HG03196 (cell line): ENCODE measurements at regions not wholly inside any gene's neighbourhood (a gene's known extent, or its start where the extent isn't known, plus 50 kb on each side); places are given as distances from the start of the nearest gene placed in this dataset.

Source experiments
- ATAC-seq: cut with Tn5 transposase; IDR thresholded peaks from one replicate; pipeline ENCODE4 v1.9.1; 2021; ENCODE audit not compliant: unreplicated experiment

DNA sequence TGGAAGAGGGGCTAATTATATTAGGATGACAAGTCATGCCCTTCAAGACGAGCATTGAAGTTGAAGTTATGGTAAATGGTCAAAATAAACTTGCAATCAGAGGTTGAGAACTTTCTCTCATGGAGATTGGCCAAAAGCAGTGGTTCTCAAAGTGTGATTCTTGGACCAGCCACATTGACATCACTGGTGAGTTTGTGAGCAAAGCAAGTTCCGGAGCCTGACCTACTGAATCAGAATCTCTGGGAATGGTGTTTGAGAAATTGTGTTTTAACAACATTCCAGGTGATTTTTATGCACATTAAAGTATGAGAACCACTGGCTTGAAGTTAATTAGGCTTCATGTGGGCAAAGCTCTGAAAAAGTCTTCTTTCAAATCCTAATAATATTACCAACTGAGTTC is 403.5 kb downstream of the ZSWIM6 start:
- ATAC-seq: no peak

DNA sequence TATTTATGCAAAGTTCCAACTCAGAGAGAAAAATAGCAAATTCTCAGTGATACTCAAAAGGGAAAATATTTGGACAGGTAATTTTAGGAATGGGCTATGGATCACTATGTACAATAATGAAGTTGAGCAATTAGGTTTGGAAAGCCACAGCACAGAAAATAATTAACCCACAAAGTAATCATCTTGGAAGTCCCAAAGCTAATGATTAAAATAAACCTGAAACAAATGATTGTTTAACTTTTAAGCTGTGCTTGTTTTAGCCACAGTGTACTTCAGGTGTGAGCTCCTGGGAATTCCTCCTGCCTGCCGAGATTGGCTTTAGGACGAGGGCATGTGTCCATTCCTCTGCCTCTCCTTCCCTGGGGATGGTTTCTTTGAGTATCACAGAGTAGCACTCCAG is 403.9 kb downstream of the ZSWIM6 start:
- no peak for ATAC-seq

DNA sequence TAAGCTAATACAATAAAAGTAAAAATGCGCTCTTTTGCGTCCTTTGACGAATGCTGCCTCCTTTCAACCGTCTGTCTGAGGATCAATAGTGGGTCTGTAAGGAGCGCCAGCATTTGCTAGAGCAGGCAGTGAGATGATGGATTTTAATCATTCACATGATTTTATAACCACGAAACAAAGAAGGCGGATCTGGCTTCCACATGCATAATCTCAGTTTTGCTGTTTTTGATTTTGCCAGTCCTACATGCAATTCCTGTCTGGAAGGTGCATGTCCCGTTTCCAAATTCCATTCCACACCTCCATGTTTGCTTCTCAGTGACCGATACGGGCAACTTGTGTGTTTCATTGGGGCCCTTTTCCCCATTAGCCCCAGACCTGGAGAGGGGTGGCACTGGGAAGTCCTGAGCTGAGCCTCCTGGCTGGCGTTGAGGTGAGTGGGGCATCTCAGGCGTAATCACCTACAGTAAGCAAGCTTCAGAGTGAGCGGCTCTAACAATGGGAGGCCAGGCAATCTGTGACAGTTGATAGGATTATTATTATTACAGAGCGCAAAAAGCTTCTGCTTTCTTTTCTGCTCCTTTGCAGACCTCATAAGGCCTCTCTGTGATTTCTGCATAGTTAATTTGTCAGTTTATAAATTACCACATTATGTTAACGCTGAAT is 405.4 kb downstream of the ZSWIM6 start:
- ATAC-seq: no peak

DNA sequence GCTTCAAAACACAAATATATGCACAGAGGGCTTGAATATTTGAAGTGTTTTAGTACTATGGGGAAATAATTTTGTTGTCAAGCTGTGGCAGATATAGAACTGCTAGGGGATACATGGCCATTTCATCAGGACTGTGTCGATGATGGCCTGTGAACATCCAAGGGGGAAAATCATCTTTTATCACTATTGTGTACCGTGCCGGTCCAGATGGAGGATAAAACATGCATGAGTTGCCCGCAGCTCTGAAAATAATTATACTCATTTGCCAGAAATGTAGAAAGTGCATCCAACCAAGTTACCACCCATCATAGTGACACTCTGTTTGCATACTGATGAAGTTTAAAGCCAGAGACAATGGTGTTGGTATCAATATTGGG is 405.9 kb downstream of the ZSWIM6 start:
- ATAC-seq: no peak

DNA sequence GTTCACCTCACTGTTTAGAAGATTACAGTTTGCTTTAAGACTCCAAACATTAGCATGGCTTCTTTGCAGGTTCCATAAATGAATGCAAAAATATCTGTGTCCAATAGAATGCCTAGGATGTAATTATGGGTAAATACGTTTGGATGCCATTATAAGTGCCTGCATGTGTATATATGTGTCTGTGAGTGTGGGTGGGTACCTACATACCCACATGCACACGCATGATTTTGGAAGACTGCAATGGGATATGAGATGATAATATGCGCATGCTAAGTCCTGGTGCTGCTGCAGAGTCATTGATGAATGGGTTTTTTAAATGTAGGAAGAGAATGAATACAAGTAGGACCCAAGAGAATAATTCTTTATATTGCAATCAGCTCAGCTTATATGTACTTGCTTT is 406.4 kb downstream of the ZSWIM6 start:
- no peak for ATAC-seq

DNA sequence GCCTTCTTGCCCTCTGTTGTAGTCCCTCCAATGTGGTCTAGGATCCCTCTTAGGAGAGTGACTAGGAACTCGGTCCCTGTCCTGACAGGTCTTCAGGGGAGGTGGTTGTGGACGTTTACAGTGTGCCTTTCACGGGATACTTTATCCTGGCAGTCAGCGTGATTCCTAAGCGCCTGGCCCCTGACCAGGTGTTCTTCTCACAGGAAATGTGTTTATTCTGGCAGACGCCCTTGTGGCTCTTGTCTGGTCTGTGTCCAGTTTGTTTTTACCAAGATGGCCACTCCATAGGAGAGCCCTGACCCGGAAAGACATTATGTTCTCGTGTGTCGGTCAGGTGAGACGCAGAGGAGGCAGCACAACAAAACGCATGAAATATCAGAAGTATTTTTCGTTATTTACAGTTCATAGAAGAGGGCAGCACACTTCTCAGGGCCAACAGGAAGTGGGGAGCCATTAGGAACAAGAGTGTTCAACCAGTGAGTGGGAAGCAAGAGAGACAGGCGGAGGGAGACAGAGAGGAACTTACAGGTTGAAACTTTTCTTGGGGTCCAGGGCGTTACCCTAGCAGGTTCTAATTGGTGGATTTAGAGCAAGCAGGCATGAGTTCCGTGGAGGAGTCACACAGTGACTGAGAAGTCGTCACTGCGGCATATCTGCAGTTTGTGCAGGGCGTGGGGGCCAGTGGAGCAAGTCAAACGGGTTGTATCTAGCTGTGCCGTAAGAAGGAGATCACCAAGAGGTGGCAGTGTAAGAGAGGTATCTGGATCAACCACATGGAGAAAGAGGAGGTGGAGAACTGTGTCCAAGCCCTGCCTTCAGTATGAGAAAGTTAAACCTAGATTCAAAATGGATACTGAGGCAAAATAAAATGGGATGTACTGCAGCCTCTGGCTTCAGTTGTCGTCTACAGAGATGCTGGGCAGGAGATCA is 412.9 kb downstream of the ZSWIM6 start:
- no peak for ATAC-seq

DNA sequence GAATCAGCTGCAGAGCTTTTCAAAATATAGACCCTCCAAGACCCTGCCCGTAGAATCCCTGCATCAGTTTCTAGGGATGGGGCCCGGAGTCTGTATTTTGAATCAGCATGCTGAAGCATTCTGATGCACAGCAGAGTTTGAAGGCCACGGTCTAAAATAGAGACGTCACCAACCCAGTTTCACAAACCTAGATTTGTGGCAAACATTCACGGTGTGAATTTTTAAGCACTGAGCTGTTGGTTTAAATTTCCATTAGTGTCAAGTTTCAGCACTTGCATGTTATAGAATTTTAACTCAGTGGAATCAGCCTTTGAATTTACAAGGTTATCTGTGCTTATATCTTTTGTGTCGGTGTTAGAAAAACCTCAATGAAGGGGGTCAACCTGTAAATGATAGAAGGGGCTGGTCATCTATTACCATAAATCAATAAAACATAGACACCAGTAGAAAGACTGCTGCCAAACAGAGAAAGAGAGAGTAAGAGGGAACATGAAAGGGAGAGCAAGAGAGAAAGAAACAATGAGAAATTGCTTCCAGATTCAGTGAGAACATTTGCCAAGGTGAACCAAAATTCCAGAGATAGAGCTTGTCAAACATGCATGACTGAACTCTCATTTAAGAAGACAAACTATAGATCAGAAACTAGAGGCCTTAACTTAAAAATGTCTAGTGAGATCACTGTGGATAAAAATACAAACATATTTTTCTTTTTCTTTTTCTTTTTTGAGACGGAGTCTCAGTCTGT is 414.9 kb downstream of the ZSWIM6 start:
- no peak for ATAC-seq

DNA sequence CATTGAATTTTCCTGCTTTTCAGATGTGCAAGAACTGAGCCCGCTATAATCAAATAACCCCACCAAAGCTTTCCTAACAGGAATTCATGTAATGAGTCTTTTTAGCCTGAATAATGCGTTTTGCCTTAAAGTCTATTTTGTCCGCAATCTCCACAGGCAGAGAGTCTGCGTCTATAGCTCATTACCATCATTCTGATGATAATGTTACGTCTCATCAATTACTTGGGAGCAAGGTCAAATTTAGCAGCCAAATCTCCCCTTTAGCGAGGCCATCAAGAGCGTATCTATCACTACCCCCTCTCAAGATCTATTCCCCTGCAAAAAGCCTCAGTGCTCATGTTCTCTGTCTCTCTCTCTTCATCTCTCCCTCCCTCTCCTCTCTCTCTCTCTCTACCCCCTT is 416.1 kb downstream of the ZSWIM6 start:
- ATAC-seq: no peak

DNA sequence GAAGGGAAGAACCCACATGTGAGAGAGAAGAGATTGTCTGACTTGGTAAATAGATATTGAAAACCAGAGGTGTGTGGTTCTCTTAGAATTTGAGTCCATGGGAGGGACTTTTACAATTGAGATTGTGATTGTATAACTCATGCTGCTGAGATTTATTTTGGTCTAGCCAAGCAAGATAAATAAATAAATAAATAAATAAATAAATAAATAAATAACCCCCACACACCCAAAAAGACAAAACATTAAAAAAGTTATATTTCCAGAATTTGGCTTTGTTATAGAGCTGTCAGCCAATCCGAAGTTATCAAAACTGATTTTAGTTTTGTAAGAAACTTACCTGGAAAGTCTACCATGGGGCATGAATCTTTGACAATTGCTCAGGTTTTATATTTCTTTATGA is 416.6 kb downstream of the ZSWIM6 start:
- ATAC-seq: no peak

DNA sequence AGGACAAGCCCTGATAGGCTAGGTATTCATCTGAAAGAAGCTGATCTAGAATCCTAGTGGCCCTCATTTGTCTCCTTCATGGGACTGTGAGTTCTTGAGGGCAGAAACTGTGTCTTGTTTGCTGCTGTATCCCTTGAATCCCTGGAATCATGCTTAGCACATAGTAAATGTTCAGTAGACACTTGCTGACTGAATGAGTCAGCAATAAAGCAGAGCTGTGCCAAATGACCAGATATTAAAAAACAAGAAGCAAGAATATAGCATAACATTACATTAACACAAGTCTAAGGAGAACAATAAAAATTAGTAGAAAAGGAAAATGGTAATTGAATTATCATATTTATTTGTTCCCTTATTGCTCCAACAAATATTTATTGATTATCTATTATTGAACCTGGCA is 420.5 kb downstream of the ZSWIM6 start:
- no peak for ATAC-seq

DNA sequence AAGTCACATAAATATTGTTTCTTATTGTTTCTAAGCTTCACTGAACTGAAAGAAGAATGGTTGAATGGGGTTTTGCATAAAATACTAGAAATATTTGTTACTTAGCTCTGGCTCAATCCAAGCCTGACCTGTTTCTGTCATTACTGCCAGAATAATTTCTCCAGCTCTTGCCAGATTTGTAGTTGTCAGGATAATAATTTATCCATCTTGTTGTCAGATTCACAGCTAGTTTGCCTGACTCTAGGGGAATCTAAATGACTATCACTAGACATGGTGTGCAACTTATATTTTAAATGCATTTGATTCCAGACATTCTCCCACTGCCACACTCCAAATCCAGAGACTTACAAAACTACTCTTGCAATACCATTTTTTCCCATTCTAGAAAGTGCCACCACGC is 422.7 kb downstream of the ZSWIM6 start:
- ATAC-seq: no peak

DNA sequence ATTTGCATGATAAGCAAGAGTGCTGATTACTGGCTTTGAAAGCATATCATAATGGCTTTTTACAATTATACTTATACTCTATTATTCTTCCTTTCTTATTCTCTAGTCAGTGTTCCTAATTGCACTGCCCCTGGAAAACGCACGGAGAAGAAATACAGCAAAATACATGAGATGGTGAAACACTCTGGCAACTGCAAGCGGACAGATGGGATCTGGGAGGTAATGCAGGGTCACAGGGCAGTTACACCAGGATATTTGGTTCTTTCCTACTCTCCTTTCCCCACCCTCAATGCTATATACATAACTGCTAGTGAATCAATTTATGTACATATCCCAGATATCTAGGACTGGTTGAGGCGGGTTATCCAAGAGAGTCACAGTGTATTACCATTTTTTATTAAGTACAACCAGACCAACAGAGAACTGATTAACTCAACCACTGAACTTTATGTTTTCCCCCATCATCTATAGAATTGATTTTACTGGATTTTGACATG is 423.7 kb downstream of the ZSWIM6 start:
- no peak for ATAC-seq

DNA sequence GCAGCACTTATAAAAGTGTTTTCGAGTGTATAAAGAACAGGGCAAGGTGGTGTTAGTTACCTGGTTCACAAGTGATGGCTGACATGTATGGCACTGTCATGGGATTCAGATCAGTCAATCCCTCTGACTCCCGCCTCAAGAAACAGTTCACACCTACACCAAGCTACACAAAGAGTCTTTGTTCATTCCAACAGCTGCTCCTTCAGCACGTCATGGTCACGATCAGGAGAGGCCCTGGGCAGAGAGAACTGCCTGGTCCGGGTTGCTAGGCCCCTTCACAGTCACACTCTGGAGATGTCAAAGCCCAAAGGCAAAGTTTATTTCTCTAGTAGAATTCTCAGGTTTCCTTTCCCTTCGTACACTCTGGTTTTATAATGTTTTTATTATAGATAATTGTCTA is 426.7 kb downstream of the ZSWIM6 start:
- ATAC-seq: no peak

DNA sequence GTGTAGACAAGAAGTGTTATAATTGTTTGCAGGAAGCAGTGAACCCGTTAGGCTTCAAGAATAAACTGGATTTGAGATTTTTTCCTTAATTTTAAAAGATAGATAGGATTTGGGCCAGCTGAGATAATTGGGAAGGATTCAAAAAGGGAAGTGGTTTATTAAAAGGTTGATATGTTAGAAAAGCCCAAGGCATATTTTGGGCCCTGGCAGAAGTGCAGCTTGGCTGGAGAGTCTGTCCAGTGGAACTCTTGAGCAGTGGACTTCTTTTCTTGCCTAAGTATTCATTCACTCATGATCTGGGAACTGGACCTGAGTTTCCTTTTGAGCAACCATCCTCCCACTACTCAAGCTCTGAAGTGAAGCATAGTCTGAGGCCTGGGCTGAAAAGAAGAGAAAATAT is 433.4 kb downstream of the ZSWIM6 start:
- ATAC-seq: no peak

DNA sequence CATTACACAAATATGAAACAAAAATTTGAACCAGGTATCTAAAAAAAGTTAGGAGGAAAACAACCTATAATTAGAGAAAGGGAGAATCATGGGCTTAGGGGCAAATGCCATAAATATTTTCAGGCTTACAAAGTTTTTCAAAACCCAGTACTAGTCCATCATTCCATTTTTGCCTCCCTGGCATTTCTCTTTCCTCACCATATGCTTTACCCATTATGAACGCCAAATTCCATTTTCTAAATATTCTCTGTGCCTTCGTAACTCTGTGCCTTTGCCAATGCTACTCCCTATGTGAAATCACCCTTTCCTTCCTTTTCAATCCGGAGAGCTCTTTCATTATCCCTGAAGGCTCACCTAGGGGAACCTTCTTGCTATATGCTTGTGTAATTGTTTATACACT is 434.1 kb downstream of the ZSWIM6 start:
- no peak for ATAC-seq

DNA sequence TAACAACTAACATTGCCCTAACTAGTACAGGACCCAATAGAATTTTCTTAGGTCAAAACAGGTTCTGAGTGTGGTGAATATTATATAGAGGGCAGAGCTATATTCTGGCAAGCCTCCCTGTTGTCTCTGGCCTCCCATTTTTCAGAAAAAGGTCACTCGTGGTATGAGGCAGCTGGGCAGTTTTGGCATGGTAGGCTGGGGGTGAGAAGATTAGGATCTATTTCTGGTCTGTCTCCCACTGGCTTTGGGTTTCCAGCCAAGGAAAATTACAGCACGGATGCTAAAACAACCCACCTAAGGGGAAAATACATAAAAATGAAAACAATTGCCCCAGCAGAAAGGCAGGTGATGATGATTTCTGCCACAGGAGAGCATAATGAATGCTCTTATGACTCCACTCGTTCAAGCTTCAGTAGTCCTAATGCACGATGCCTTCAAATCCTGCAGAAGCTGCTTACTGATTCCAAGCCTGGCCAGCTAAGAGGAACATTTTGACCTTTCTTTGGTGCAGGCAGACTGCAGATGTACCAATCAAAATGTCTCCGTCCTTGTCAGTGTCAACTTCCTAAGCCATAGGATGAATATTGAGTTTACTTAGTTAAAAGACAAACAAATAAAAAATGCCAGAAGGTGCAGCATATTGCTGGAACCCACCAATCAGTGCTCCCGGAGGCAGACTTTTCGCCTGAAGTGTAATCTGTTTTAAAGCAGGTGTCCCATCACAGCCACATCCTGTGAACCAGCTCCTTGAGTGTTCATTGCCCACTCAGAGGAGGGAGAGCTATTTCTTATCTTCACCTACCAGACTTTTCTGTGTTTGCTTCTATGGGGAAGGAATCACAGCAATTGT is 435.4 kb downstream of the ZSWIM6 start:
- no peak for ATAC-seq

DNA sequence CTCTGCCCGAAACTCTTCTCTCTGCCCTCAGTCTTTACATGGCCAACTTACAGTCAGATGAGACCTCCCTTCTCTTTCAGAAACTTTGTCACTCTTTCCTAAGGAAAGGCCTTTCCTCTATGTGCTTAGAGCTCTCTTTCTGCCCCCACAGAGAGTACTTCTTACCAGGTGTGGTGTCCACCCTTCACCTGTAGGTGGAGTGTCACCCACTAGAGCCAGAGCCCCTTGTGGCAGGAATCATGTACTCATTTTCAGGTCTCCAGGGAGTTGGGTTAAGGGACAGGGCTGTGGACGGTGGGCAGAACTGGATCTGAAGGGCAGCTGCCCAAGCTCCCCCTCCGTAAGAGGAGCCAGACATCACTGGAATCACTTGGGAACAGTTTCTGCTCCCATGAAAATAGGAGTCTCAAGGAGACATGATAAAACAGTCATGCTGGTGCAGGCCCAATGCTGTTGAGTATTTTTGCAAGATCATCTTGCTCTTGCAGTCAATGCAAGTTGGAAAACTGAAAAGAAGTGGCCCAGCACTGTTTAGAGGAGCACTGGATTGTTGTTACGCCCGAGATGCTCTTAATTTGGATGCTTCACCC is 436.7 kb downstream of the ZSWIM6 start:
- peak; percentile 80 for ATAC-seq

DNA sequence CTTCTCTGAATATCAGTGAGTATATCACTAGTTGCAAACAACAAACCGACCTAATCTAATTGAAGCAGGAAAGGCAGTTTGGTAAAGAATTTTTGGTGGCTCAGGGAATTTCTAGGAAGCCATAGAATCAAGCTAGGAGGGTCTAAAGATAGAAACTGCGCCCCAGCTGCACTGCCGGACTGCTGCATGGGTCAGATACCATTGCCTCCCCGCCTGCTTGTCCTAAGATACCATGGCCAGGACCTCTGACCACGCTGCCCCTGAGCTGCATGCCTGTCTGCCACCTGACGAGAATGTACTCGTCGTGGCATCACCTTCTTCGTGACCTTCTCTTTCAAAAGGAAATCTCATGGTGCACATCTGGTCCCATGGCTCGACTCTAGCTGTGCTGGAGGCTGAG is 439.0 kb downstream of the ZSWIM6 start:
- ATAC-seq: no peak

DNA sequence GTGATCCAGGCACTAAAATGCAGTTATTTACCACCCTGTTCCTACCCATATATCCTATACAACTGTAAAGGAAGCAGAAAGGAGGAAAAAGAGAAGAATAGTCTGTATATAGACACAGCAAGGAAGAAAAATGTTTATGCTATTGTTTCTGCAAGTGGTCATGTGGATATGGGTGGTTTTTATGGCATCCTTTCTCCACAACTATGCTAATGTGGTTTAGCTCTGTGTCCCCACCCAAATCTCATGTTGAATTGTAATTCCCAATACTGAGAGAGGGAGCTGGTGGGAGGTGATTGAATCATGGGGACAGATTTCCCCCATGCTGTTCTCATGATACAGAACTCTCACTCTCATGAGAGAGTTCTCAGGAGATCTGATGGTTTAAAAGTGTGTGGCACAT is 439.8 kb downstream of the ZSWIM6 start:
- no peak for ATAC-seq

DNA sequence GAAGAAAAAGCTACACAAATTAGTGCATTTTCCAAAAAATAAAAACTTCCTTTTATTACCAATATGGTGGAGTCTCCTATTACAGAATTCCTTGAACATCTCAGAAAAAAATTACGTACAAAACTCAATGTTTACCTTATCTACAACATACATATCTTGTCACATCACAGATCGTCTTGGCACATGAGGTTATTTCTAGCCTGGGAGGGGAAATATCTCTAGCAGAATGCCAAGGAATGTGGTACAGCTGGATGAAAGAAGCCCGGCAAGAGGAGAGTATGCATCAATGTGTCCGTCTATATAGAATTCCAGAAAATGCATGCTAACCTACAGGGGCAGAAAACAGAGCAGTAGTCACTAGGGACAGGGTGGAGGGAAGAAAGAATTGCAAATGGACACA is 443.8 kb downstream of the ZSWIM6 start:
- ATAC-seq: no peak
